ENCODE measurements at regions not wholly inside any gene's neighbourhood (a gene's known extent, or its start where the extent isn't known, plus 50 kb on each side); places are given as distances from the start of the nearest gene placed in this dataset.

DNA sequence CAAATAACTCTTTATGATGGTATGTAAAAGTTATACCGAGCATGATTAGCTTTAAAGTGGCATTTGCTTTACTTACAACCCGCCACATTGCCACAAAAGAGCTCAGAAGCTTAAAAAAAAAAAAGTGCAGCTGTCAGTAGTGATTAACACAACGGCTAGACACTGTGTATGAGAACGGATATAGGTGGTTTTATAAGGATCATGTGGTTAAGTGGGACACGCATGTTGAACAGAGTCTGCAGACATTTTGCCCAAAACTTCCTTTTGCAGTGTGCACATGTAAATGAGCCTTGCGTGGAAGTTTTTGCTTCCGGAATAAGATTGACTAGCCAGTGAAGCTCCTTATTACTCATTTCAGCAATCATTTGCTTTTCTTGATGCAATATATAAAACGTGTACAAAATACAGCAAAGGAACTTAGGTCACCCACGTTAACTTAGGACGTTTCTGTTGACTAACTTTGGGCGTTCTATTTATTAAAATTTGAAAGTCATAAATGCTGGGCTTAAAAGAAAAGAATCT lies 58.7 kb upstream of the RGS1 start:
- TF ChIP-seq YY1 (IDR thresholded peaks at IDR 0.05; ENCODE audit: insufficient read depth, insufficient read length) (no peak), SUZ12 (IDR thresholded peaks at IDR 0.05; ENCODE audit: extremely low read depth, insufficient read depth, insufficient read length) (no peak)

All from NT2/D1 (cell line).